OCI-LY3 (cell line): ENCODE measurements at regions not wholly inside any gene's neighbourhood (a gene's known extent, or its start where the extent isn't known, plus 50 kb on each side); places are given as distances from the start of the nearest gene placed in this dataset.
"Not testable (repeated sequence)": the region's sequence is repeated elsewhere in the genome, so short reads cannot be mapped to it uniquely, and the experiment has no call there.

Source experiments
- H2AFZ ChIP-seq: fragments of 200-600, 300-600 bp; shearing (Covaris generic); 2 replicates; pipeline ENCODE4 v1.6.0; 2014; ENCODE audit warnings: antibody characterized with exemption, low read depth, low read length
- H3K27ac ChIP-seq: fragments of 200-600, 300-600 bp; sonication (generic); 2 replicates; pipeline ENCODE4 v1.5.1; 2014; ENCODE audit warnings: mild to moderate bottlenecking, low read length, moderate library complexity, mixed read lengths
- H3K27me3 ChIP-seq: fragments of 200-600, 300-600 bp; sonication (generic); 2 replicates; pipeline ENCODE4 v1.6.1; 2014; ENCODE audit warnings: low read depth, low read length, mixed read lengths
- H3K36me3 ChIP-seq: fragments of 200-600, 300-600 bp; sonication (generic); replicated peaks from 2 replicates; pipeline ENCODE3; 2014; ENCODE audit warnings: low read depth, low read length, mixed read lengths
- H3K4me1 ChIP-seq: fragments of 300-600, 200-600 bp; sonication (generic); 2 replicates; pipeline ENCODE4 v1.6.1; 2014; ENCODE audit warnings: low read length, mixed read lengths
- H3K4me2 ChIP-seq: fragments of 200-600, 300-600 bp; sonication (generic); 2 replicates; pipeline ENCODE4 v1.6.1; 2014; ENCODE audit warnings: low read length, mixed read lengths
- H3K4me3 ChIP-seq: fragments of 300-600, 200-600 bp; sonication (generic); 2 replicates; pipeline ENCODE4 v1.5.1; 2014; ENCODE audit warnings: antibody characterized with exemption, mild to moderate bottlenecking, low read length, moderate library complexity
- H3K79me2 ChIP-seq: fragments of 300-600, 200-600 bp; shearing (Covaris generic); 2 replicates; pipeline ENCODE4 v1.6.1; 2014; ENCODE audit warnings: mild to moderate bottlenecking, low read length, mixed read lengths
- H3K9ac ChIP-seq: fragments of 300-600, 200-600 bp; shearing (Covaris generic); 2 replicates; pipeline ENCODE4 v1.6.0; 2014; ENCODE audit warnings: mild to moderate bottlenecking, low read length, moderate library complexity
- H3K9me3 ChIP-seq: fragments of 200-600, 300-600 bp; shearing (Covaris generic); 2 replicates; pipeline ENCODE4 v1.6.1; 2014; ENCODE audit warnings: low read length, mixed read lengths; ENCODE audit not compliant: insufficient read depth
- H4K20me1 ChIP-seq: fragments of 200-600, 300-600 bp; sonication (generic); 2 replicates; pipeline ENCODE4 v1.6.1; 2016; ENCODE audit warnings: low read length, mixed read lengths; ENCODE audit not compliant: insufficient read depth
- EZH2phosphoT487 ChIP-seq: fragments of 200-600 bp; shearing (Covaris generic); IDR thresholded peaks from 2 replicates; pipeline ENCODE4 v1.6.1; 2018; ENCODE audit warnings: antibody characterized with exemption, mixed run types, low read depth
- TF ChIP-seq, protein P1 (sequence below): fragments of 200-600, 300-600 bp; sonication (generic); IDR thresholded peaks from 2 replicates; pipeline ENCODE4 v1.5.1; 2014; ENCODE audit warnings: antibody characterized with exemption, low read length, low read depth

- no peak overlapping the region for H3K4me3 ChIP-seq
- TF ChIP-seq EZH2phosphoT487 = no peak
- TF ChIP-seq, protein P1, sequence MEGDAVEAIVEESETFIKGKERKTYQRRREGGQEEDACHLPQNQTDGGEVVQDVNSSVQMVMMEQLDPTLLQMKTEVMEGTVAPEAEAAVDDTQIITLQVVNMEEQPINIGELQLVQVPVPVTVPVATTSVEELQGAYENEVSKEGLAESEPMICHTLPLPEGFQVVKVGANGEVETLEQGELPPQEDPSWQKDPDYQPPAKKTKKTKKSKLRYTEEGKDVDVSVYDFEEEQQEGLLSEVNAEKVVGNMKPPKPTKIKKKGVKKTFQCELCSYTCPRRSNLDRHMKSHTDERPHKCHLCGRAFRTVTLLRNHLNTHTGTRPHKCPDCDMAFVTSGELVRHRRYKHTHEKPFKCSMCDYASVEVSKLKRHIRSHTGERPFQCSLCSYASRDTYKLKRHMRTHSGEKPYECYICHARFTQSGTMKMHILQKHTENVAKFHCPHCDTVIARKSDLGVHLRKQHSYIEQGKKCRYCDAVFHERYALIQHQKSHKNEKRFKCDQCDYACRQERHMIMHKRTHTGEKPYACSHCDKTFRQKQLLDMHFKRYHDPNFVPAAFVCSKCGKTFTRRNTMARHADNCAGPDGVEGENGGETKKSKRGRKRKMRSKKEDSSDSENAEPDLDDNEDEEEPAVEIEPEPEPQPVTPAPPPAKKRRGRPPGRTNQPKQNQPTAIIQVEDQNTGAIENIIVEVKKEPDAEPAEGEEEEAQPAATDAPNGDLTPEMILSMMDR = no peak
These were observed 221.0 kb downstream of the EMX2 start for GRCh38 chr10:117763528-117763927.

DNA sequence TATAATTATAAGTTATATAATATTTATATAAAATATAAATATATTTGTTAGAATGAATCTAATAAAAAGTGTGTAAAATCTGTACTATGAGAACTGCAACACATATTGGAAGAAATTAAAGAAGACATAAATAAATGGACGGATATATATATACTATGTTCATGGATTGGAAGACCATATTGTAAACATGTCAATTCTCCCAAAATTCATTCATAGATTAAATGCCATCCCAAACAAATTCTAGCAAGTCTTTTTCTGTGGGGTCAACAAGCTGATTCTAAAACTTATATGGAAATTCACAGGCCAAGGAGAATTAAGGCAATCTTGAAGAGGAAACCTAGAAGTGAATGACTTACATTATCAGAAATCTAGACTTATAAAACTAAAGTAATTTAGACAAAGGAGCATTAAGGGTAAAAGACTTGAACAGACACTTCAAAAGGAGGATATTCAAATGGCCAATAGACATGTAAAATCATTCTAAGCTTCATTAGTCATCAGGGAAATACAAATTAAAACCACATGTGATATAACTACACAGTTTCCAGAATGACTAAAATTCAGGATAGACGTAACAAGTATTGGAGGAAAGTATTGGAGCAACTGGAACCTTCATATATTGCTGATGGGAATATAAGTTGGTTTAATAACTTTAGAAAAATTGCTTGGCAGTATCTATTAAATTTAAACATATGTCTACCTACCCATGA lies 225.9 kb downstream of the EMX2 start:
- Histone ChIP-seq H3K4me1 (no peaks in the 10 kb centered on the region), H3K9ac (no peak overlapping the region), H3K27me3 (no peaks in the 10 kb centered on the region), H3K4me3 (no peak overlapping the region), H2AFZ (no peak overlapping the region), H3K4me2 (no peak overlapping the region), H3K27ac (no peak overlapping the region), H3K79me2 (no peaks in the 10 kb centered on the region), H3K36me3 (no peaks in the 10 kb centered on the region), H4K20me1 (no peaks in the 10 kb centered on the region), H3K9me3 (no peaks in the 10 kb centered on the region)
- TF ChIP-seq, protein P1 = no peak
- no peak for TF ChIP-seq EZH2phosphoT487

More at GRCh38 chr10:117763528-117763927, 221.0 kb downstream of the EMX2 start:
- H4K20me1 ChIP-seq = no peaks in the 10 kb centered on the region
- no peaks in the 10 kb centered on the region for H3K4me1 ChIP-seq
- no peak overlapping the region for H3K9ac ChIP-seq
- no peaks in the 10 kb centered on the region for H3K36me3 ChIP-seq
- H3K9me3 ChIP-seq = no peaks in the 10 kb centered on the region
- H3K27ac ChIP-seq = no peak overlapping the region
- H3K79me2 ChIP-seq = no peaks in the 10 kb centered on the region
- H2AFZ ChIP-seq = no peak overlapping the region
- no peak overlapping the region for H3K4me2 ChIP-seq
- no peaks in the 10 kb centered on the region for H3K27me3 ChIP-seq

DNA sequence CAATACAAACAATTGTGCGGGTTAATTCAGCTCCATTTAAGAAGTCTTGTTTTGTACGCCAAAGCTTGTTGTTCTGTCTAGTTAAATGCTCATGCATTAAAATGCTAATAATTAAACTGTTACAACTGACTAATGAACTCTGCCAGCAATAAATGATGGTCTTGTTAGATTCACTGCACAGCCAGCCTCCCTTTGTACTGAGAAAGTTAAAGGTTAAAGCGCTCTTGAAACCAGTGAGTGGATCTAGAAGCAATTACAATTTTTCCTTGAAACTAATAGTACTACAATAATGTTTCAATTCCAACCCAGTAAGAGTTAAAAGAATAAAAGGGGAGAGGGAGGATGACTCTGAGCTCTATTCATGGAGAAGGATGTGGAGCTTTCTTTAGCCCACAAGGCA lies 233.0 kb downstream of the EMX2 start:
- TF ChIP-seq, protein P1 = no peak
- TF ChIP-seq EZH2phosphoT487 = no peak
- Histone ChIP-seq H2AFZ (no peak overlapping the region), H3K79me2 (no peaks in the 10 kb centered on the region), H3K27ac (no peak overlapping the region), H3K4me3 (no peak overlapping the region), H4K20me1 (no peaks in the 10 kb centered on the region), H3K9ac (no peak overlapping the region), H3K4me1 (no peaks in the 10 kb centered on the region), H3K36me3 (no peaks in the 10 kb centered on the region), H3K27me3 (no peaks in the 10 kb centered on the region), H3K4me2 (no peak overlapping the region), H3K9me3 (no peaks in the 10 kb centered on the region)

GRCh38 chr10:117777222-117777621 lies 234.7 kb downstream of the EMX2 start:
- H2AFZ ChIP-seq, H3K9ac ChIP-seq, H3K27ac ChIP-seq, H3K4me3 ChIP-seq, H3K9me3 ChIP-seq, H3K4me1 ChIP-seq, H3K36me3 ChIP-seq, H4K20me1 ChIP-seq, H3K4me2 ChIP-seq, H3K79me2 ChIP-seq, H3K27me3 ChIP-seq: not testable (repeated sequence)
